Stromal cell of bone marrow (primary cell): ENCODE measurements at regions not wholly inside any gene's neighbourhood (a gene's known extent, or its start where the extent isn't known, plus 50 kb on each side); places are given as distances from the start of the nearest gene placed in this dataset.
"Not testable (repeated sequence)": the region's sequence is repeated elsewhere in the genome, so short reads cannot be mapped to it uniquely, and the experiment has no call there.

Source experiments
- DNase-seq: peaks from one replicate; pipeline ENCODE4 v3.0.0-alpha.2; 2012; ENCODE audit warnings: low read depth

DNA sequence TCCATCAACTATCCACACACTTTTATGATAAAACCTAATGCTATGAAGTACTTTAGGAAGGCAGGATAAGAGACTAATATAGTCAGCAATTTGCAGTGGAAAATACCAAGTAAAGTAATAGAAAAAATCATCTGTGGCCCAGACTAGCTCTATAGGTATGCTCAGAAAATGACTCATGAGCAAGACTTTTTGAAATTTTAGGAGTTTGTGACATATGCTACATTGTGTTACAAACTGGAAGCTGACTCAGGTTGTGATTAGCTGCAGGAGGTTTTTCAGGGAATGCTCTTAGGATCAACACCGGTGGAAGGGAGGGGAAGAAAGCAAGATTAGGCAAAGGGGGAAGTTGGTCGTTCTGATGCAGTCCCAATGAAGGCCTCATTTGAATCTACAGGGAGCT lies 56.1 kb downstream of the FEZF1 start:
- DNase-seq, result no peak

DNA sequence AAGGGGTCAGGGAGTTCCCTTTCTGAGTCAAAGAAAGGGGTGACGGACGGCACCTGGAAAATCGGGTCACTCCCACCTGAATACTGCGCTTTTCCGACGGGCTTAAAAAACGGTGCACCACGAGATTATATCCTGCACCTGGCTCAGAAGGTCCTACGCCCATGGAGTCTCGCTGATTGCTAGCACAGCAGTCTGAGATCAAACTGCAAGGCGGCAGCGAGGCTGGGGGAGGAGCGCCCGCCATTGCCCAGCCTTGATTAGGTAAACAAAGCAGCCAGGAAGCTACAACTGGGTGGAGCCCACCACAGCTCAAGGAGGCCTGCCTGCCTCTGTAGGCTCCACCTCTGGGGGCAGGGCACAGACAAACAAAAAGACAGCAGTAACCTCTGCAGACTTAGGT lies 65.8 kb downstream of the FEZF1 start:
- not testable (repeated sequence) for DNase-seq

DNA sequence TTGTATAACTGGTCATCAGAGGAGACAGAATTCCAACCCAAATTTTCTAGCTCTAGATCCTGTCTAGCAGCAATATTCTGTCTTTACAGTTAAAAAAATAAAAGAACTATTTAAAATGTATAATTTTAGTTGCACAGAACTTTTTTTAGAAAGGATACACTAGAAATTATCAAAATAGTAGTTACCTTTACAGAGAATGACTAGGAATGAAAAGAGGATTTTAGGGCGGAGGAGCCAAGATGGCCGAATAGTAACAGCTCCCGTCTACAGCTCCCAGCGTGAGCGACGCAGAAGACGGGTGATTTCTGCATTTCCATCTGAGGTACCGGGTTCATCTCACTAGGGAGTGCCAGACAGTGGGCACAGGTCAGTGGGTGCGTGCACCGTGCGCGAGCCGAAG lies 66.3 kb downstream of the FEZF1 start:
- DNase-seq, result not testable (repeated sequence)

DNA sequence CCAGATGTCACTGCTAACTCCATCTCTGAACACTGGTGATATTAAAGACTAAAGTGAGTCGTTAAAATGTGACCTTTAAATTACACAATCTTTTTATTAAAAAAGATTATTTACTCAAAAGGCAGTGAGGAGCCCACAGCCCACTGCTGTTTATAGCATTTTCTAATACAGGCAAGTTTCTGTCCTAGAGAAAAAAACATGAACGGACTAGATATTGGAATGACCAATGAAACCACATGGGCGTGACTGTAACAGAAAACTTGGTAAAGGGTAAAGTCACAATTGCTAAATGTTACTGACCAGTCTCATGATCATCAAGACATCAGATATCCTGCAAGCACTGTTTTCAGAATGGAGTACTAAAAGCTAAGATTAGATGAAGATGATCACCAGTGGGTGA lies 78.7 kb downstream of the FEZF1 start:
- DNase-seq, result no peak

DNA sequence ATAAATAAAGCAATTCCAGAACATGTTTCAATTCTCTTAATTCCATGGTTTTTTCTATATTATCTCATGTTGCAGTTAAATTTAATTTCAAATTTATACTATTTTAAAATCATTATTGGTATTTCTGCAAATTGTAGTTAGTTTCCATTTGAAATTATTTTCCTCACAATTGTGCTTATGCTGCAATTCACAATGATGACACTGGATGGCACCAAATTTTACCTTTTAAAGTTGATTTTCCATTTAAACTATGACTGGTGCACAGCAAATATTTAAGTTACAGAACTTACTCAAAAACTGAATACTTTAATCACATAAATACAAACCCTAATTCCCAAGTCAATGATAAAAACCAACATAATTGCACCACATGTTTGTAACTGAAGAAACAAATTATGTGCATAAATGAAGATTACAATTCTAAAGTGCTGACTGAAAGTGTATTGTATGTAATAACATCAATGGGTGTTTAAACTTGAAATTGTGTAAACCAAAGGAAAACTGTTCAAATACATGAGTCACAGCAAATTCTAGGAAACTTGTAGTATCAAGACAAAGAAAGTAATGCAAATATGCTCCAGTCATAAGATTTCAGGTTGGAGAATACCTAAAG lies 75.3 kb upstream of the AASS start:
- peak; percentile 8 for DNase-seq

DNA sequence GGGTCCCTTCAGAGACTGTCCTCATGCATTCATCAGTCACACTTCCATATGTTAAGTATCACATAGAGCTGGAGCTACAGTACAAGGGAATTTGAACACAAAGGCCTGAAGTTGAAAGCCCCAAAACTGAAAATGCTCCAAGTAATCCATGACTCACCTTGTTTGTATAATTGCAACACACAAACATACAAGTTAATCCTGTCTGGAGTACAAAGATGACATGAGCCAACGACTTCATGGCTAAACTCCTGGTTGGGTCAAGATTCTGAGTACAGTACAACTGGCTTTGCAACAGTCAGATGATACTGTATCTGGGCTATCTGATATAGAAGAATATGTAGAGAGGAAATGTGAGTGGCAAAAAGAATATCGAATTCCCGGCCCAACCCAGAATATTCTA lies 73.1 kb upstream of the AASS start:
- DNase-seq, result no peak

DNA sequence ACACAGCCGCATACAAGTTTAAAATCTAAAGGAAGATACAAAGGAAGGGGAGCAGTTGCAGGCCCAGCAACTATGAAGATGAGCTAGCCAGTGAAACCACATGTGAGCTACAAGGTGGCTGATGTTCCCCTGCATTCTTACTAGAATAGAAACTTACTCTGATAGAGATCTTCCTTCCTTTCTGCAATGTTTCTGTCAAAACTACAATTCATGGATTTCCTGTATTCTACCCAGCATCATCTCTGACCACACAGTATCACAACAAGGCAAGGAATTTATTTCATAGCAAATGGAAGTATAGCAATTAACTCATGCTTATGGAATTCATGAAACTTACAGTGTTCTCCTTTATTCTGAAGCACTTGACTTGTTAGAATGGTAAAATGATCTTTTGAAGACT lies 68.7 kb upstream of the AASS start:
- no peak for DNase-seq

DNA sequence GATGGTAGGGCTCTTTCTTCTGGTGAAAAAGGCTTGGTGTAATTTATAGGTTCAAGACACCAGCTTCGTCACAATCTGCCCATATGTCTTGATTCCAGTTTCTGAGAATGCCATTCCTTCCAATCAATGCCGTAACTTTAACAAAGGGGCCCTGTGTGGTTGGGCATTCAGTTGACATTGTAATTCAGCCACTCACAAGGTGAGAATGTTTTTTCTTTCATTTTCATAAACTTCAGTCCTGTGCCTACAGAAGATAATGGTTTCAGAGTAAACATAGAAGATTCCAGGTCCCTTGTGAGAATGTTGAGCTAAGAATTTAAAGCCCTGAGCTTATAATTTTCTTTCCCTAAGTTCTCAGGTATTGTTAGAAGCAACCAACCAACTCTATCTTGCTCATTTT lies 67.3 kb upstream of the AASS start:
- DNase-seq, result no peak

DNA sequence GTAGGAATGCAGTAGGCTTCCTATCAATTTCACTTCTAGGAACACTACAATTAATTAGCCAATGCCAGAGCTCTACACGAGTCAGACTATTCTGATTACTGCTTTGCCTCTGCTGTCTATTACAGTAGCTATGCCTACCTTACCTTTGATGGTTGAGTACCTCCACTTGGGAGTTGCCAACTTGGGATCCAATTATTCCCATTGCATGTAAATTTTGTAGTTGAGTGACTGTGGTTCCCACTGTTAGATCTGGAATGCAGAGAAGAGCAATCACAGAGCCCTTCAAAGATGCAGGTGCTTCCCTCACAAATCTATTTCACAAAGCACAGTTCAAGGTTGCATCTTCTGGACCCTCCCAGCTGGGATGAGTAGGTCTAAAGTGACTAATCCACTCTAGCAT lies 62.9 kb upstream of the AASS start:
- DNase-seq, result no peak

DNA sequence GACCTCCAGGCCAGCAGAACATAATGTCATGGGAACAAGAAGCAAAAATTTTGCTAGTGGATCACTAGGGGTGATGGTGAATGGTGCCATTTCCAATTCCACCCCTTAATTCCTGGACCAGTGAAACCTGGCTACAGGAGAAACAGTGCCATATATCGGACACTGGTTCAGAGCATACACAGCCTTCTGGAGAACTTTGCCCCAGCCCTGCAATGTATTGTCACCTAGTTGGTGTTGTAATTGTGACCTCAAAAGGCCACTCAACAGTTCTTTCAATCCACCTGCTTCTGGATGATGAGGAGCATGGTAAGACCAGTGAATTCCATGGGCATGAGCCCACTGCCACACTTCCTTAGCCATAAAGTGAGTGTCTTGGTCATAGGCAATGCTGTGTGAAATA lies 59.8 kb upstream of the AASS start:
- DNase-seq, result no peak

DNA sequence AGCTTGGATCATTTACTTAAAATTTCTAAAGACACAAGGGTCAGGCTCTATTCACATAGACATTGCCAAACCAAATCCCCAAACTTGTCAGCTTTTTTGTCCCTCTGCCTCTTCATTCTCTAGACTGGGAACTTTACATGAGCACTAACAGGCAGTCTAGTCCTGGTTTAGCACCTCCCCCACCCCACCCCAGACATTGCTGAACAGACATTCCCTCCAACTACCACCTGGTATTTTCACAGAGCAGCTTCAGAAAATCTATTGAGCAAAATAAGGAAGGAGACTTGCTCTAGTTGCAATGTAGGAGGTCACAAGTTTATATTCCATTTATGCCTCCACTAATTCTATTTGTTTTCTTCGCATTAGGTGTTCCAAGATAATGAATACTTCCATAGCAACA lies 56.8 kb upstream of the AASS start:
- no peak for DNase-seq

DNA sequence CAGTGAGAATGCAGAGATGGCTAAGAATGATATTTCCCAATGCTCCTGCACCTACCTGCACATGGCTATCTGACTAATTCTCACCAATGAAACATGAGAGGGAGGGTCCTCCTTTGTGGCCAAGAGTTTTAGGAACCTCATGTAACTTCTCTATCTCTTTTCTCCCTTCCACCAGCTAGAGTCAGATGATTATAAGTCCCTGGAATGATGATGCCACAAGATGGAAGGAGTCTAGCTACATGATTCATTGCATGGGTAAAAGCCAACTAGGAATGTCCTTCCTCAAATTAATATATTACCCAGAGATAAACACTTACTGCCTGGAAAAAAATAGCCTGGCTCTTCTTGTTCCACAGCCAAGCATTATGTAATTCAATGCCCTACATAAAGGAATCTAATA lies 55.1 kb upstream of the AASS start:
- no peak for DNase-seq

DNA sequence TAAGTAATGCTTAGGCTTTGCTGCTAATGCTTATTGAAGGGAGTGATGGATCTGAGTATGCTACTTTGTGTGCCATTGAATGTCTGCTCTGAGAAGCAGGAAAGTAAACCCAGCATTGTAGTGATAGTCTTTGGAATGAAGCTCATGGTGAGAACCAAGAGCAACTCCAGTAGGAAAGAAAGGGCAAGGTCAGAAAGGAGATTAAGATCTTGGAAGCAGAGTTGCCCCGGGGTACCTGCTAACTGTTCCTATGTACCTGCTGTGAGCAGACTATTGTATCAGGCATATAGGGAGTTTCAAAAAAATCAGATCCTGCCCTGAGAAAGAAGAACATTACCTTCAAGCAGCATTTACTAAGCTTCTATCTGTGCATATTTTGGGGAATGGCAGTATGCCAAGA lies 54.5 kb upstream of the AASS start:
- DNase-seq, result no peak
